Stimulated activated naive CD8-positive, alpha-beta T cell treated with anti-CD3 and anti-CD28 coated beads, Interleukin-15, Interleukin-2, amounts not matched to agents 100 ng/mL and 50 ng/mL, for 24 hours (primary cell): ENCODE measurements at regions not wholly inside any gene's neighbourhood (a gene's known extent, or its start where the extent isn't known, plus 50 kb on each side); places are given as distances from the start of the nearest gene placed in this dataset.

ENCODE experiments used
- H3K27ac Mint-ChIP-seq: one replicate; pipeline ENCODE4 v1.8.0; 2021; ENCODE audit warnings: mild to moderate bottlenecking, mixed read lengths
- H3K27me3 Mint-ChIP-seq: one replicate; pipeline ENCODE4 v1.8.0; 2021; ENCODE audit warnings: mixed read lengths
- H3K36me3 Mint-ChIP-seq: one replicate; pipeline ENCODE4 v1.8.0; 2021; ENCODE audit warnings: low read depth, mixed read lengths
- H3K4me1 Mint-ChIP-seq: one replicate; pipeline ENCODE4 v1.8.0; 2021; ENCODE audit warnings: low read depth, mixed read lengths
- H3K4me3 Mint-ChIP-seq: one replicate; pipeline ENCODE4 v1.8.0; 2021; ENCODE audit warnings: mild to moderate bottlenecking, mixed read lengths
- H3K9me3 Mint-ChIP-seq: one replicate; pipeline ENCODE4 v1.8.0; 2021; ENCODE audit warnings: mixed read lengths

DNA sequence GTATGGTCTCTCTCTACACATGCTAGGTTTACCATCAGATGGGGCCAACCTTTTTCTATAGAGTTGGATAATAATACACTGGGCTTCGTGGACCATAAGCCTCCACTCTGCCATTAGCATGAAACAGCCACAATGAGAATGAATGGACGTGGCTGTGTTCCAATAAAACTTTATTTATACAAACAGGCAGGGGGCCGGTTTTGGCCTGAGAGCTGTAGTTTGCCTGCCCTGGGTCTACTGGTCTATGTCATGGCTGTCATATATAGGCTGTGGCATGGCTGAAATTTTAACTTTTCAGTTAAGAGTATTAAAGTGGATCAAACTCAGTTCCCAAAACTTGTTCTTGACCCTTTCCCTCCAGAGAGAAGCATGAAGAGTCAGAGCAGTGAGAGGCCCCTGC, 120.3 kb upstream of the MYL2 start:
- Mint-ChIP-seq H3K27ac (no peak overlapping the region), H3K36me3 (no peaks in the 10 kb centered on the region), H3K4me3 (no peak overlapping the region), H3K4me1 (peaks cover 9% of the 10 kb centered on the region), H3K9me3 (no peaks in the 10 kb centered on the region), H3K27me3 (peaks cover 36% of the 10 kb centered on the region)

DNA sequence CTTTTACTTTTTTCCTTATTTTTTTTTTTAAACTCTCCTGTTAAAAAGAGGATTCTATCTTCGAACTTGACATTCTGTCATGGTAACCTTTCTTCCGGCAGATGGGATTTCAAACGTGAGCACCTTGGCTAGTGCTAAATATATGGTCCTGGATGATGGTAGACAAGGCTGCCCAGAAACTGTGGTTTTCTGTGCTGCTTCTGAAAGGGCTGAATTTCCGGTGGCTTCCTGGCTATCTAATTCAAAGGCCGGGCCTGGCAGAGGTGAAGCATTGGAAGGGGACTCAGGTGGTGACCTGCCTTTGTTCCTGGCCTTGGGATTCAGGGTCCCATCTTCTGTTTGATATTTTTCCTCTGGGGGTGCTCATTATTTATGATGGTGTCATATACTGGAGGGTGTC, 118.6 kb upstream of the MYL2 start:
- Mint-ChIP-seq H3K4me3 (no peak overlapping the region), H3K27ac (no peak overlapping the region), H3K4me1 (peaks cover 18% of the 10 kb centered on the region), H3K36me3 (no peaks in the 10 kb centered on the region), H3K9me3 (no peaks in the 10 kb centered on the region), H3K27me3 (peaks cover 45% of the 10 kb centered on the region)

DNA sequence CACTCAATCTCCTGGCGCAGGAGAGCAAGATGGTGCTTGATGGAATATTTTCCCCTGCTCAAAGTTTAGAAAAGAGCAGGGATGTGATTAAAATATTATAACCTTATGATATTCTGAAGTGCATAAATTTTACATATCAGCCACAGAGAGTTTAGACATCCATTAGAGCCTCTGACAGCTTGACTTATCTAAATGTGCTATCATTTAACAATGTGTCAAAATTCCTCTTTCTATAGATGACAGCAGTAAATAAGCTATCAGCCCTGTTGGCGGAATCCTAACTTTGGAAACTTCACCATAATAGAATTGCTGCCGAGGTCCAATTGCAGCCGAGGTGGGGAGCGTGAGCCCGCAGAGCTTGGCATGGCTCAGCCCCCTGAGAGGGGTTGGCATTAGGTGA, 117.7 kb upstream of the MYL2 start:
- no peaks in the 10 kb centered on the region for H3K36me3 Mint-ChIP-seq
- H3K27ac Mint-ChIP-seq: no peak overlapping the region
- H3K9me3 Mint-ChIP-seq: no peaks in the 10 kb centered on the region
- H3K4me3 Mint-ChIP-seq: no peak overlapping the region
- H3K4me1 Mint-ChIP-seq: peaks cover 21% of the 10 kb centered on the region
- H3K27me3 Mint-ChIP-seq: peaks cover 45% of the 10 kb centered on the region

DNA sequence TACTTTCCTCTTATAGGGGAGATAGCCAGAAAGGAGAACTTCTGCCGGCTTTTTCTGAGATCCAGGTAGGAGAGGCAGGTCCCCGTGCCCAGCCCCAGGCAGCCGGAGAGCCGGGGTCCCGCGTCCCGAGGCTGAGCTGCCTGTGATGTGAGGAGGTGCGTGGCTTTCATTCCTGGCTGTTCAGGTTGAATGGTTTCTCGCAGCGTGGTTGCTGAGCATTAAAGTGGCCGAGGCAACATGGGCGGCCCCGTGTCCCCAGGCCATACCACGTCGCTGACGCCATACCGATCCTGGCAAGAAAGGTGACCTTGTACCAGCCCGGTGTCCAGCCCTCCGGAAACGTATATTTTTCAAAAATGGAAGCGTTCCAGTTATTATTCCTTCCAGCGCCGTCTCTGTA, 116.7 kb upstream of the MYL2 start:
- H3K27ac Mint-ChIP-seq: no peak overlapping the region
- peaks cover 53% of the 10 kb centered on the region for H3K27me3 Mint-ChIP-seq
- H3K4me3 Mint-ChIP-seq: no peak overlapping the region
- H3K4me1 Mint-ChIP-seq: peaks cover 24% of the 10 kb centered on the region
- no peaks in the 10 kb centered on the region for H3K36me3 Mint-ChIP-seq
- no peaks in the 10 kb centered on the region for H3K9me3 Mint-ChIP-seq

DNA sequence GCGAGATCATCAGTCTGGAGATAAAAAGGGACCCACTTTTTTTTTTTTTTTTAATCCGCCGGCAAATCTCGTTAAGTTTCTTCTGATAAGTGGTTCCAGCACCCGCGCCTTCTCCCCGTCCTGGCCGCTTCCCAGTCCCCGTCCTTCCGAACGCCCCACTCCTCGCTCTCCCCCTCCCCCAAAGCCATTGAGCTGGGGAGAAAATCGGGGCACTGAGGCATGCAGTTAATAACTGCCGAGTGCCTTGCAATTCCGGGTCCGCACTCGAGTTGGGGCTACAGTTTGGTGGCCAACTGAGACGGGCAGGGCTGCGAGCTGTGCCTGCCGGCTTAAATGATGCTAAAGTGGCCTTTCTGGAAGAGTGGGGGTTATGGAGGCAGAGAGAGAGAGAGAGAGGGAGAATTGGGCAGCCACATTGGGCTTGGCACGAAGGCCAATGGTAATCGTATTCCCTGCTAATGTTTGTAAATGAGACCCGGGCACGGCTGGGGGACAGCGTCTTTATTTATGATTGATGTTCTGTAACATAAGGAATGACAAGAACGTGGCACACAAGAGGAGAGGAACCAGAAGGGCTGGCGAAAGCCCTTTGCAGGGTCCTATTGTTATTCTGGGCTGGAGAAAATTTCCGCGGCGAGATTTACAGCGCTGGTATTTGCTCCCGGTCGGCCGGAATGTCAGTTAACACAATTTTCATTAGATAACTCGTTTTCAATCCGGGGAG, 115.4 kb upstream of the MYL2 start:
- Mint-ChIP-seq H3K4me1 (peaks cover 24% of the 10 kb centered on the region), H3K9me3 (no peaks in the 10 kb centered on the region), H3K36me3 (no peaks in the 10 kb centered on the region), H3K27ac (no peak overlapping the region), H3K4me3 (peak overlapping the region; percentile 58), H3K27me3 (peaks cover 66% of the 10 kb centered on the region)

DNA sequence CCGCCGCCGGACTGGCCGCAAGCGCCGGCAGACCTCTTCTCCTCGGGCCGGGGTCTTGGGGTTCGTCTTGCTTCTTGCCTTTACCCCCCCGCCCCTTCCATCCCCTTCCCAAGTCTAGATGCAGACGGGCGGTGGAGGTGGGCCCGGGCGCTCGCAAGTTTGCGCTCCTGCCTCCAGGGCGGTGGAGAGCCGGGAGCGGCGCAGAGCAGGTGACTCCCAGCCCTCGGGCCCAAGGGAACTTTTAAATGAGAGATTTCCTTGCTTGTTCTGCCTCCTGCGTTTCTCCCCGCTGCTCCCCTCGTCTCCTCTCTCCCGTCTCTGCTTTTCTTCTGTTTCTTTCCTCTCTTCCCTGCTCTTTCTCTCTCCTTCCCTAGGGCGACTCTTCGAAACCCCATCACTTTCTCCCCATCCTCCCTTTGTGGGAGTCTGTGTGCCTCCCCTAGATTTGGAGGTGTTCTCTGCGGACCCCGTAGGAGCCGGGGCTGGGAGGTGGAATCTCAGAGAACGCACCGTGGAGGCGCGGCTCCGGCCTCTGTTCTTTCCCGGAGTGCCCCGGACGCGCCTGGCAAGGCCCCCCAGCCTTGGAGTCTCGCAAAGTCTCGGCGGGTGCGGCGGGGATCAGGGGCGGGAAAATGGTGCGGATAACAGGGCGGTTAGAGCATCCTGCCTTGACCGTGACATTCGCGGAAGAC, 114.7 kb upstream of the MYL2 start:
- H3K36me3 Mint-ChIP-seq: no peaks in the 10 kb centered on the region

DNA sequence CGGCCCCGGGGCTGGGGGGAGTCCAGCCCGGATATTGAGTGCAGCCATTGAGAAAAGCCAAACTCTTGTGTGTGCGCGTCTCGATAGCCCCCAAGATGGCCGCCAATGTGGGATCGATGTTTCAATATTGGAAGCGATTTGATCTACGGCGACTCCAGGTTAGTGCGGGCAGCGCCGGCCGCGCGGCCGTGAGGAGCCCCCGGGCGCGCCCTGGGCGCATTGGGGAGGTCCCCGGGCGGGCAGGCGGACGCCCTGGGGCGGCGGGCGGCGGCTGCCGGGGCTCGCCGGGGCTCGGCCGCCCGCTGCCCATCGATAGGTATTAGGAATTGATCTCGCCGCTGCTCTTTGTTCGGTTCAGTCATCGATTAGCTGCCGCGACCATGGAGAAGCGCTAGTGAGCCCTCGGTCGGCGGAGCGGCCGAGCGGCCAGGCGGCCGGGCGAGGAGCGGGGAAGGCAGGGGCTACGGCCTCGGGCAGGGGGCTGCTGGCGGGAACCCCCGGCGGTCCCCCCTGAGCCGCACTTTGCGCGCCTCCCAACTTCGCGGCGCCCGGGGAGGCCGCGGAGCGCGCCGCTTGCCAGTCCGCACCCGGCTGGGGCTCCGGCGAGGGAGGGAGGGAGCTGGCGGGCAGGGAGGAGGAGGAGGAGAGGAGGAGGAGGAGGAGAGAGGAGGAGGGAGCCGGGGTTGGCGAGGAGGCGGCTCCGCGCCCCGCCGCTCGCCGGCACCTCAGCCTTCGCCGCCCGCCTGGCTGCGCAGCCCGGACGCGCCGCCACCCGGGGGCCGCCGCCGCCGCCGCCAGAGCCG, 113.9 kb upstream of the MYL2 start, which contains the start of gene CUX2:
TSS of gene CUX2 (plus strand) at position 83 of the 803 bp plus-strand sequence.
- peaks cover 24% of the 10 kb centered on the region for H3K4me1 Mint-ChIP-seq
- H3K36me3 Mint-ChIP-seq: no peaks in the 10 kb centered on the region
- no peak within 1 kb of the TSS for H3K27ac Mint-ChIP-seq
- H3K4me3 Mint-ChIP-seq: peak within 1 kb of the TSS; percentile 58
- H3K9me3 Mint-ChIP-seq: no peaks in the 10 kb centered on the region
- peaks cover 68% of the 10 kb centered on the region for H3K27me3 Mint-ChIP-seq

More for the DNA sequence above, 114.7 kb upstream of the MYL2 start:
- no peak overlapping the region for H3K27ac Mint-ChIP-seq
- peaks cover 70% of the 10 kb centered on the region for H3K27me3 Mint-ChIP-seq
- H3K9me3 Mint-ChIP-seq: no peaks in the 10 kb centered on the region
- peak overlapping the region; percentile 58 for H3K4me3 Mint-ChIP-seq
- H3K4me1 Mint-ChIP-seq: peaks cover 24% of the 10 kb centered on the region

DNA sequence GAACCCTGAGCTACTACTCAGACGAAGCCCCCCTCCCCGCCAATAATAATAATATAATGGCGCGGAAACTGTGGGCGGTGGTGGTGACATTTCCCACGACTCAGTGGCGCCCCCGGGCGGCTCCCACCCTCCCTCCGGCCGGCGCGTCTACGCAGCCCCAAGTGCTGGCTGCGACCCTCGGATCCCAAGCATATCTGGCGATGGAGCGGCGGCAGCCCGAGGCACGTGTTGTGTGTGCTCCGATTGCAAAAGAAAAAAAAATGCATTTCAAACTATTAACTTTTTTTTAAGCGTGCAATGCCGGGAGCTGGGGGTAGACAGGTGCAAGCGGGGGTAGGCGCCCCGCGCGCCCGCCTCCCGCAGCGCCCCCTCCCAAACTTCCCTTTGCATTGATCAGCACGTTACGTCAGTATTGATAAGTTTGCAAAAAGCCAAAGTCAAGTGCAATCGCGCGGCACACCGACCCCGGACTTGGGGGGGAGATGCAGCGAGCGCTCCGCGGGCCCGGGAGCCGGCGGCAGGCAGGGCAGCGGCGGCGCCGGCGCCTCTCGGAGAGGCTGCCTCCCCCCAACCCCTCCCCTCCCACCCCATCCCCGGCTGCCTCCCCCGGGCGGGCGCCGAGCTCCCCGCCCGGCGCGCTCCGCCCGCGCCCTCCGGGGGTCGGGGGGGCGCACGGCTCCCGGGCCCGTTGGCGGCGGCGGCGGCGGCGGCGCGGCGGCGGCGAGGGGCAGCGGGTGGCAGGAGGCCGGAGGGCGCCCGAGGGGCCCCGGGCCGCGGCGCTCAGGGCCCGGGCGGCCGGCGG, 113.1 kb upstream of the MYL2 start:
- Mint-ChIP-seq H3K27me3 (peaks cover 60% of the 10 kb centered on the region), H3K36me3 (no peaks in the 10 kb centered on the region), H3K4me3 (peak overlapping the region; percentile 51), H3K9me3 (no peaks in the 10 kb centered on the region), H3K27ac (no peak overlapping the region), H3K4me1 (peaks cover 24% of the 10 kb centered on the region)

DNA sequence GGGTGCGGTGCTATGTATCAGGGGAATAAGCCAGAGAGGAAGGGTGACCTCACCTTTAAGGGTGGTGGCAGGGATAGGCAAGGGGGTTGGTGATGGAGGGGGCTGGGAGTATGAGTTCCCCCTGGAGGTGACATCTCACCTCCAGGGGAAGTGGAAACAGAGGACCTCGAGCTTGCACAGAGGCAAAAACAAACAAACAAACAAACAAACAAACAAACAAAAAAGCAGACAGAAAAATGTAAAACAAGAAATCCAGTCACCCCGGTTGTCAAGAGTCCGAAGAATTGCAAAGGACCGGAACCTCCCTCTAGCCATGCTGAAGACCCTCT, 112.2 kb upstream of the MYL2 start:
- H3K27ac Mint-ChIP-seq: no peak overlapping the region

DNA sequence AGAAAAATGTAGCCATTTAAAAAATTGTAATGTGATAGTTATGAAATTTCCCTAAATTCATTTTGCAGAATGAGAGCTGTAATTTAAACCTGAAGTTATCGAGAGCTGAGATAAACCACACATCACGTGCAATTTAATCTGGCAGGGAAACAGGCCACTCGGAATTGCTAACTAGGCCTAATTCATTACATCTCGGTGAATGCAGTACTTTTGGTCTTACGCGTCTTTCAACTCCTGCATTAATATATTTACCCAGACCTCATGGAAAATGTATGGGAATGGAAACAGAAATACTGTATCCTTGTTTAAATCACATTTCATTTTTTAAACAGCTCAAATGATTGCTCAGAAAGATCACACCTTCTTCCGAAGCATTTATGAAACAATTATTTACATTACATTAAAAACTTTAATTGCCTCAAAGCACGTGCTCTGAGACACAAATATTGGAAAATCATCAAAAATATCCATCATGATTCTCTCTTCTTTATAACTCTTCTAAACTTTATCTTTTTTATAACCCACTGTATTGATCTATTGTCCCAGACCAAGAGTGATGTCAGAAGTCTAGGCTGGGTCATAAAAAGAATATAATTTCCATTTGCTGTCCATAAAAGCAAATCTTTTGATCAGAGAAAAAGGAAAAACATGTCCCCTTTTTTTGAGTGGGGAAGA, 111.7 kb upstream of the MYL2 start:
- Mint-ChIP-seq H3K9me3 (no peaks in the 10 kb centered on the region), H3K4me1 (peaks cover 24% of the 10 kb centered on the region), H3K27me3 (peaks cover 49% of the 10 kb centered on the region), H3K4me3 (peak overlapping the region; percentile 33), H3K36me3 (no peaks in the 10 kb centered on the region), H3K27ac (no peak overlapping the region)

More for the DNA sequence above, 112.2 kb upstream of the MYL2 start:
- peak overlapping the region; percentile 33 for H3K4me3 Mint-ChIP-seq
- H3K36me3 Mint-ChIP-seq: no peaks in the 10 kb centered on the region
- peaks cover 53% of the 10 kb centered on the region for H3K27me3 Mint-ChIP-seq
- H3K9me3 Mint-ChIP-seq: no peaks in the 10 kb centered on the region
- peaks cover 24% of the 10 kb centered on the region for H3K4me1 Mint-ChIP-seq

DNA sequence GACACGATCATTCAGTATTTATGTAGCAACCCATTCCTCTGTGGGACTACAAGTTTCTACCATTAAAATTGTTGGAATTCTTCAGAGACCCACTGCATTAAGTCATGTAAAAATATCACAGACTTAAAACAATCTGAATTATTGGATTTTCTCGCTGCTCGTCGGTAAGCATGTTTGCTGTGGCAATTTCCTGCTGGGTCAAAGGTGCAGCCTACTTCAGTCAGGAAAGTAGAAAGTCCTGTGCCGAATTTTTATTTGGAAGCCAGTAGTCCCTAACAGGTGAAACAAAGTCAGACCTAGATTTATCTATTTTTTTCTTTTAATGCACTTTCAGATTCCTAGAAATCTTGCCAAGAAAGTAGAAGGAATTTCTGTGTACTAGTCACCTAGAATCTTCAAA, 110.4 kb upstream of the MYL2 start:
- Mint-ChIP-seq H3K9me3 (no peaks in the 10 kb centered on the region), H3K36me3 (no peaks in the 10 kb centered on the region), H3K27ac (no peak overlapping the region), H3K4me1 (peaks cover 17% of the 10 kb centered on the region), H3K4me3 (no peak overlapping the region), H3K27me3 (peaks cover 48% of the 10 kb centered on the region)

DNA sequence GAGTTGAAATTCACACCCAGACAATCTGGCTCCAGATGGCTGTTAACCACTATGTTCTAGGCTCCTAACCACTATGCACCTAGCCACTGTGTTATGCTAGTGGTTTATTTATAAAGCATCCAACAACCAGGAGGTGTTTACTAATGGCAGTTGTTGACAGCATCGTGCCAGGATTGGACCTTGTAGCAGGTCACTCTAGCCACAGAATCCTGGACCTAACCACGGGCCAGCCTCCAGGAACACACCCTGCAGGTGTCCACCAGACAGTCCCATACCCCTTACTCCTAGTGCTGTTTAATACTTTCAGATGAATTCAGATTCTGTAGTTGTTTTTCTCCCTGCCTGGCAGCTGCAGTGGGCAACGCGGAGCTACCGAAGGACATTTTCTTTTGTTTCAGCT, 109.4 kb upstream of the MYL2 start:
- Mint-ChIP-seq H3K27me3 (peaks cover 42% of the 10 kb centered on the region), H3K27ac (no peak overlapping the region), H3K4me1 (peaks cover 7% of the 10 kb centered on the region), H3K36me3 (no peaks in the 10 kb centered on the region), H3K9me3 (no peaks in the 10 kb centered on the region), H3K4me3 (no peak overlapping the region)

DNA sequence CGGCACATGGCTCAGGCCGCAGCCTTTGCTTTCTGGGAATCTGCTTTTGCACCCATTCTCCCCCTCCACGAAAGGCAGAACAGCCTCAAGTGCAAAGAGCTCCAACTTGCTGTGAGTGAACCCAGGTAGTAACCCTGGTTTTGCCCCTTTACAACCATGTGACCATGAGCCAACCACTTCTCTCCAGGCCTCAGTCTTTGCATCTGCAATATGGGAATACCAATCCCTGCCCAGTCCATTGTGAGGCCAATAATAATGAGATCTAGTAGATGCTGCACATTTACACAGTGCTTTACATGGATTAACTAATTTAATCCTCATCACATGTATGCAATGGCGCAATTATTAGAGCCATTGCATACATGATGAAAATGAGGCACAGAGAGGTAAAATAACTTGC, 108.9 kb upstream of the MYL2 start:
- Mint-ChIP-seq H3K4me1 (peaks cover 7% of the 10 kb centered on the region), H3K36me3 (no peaks in the 10 kb centered on the region), H3K9me3 (no peaks in the 10 kb centered on the region), H3K4me3 (no peak overlapping the region), H3K27me3 (peaks cover 46% of the 10 kb centered on the region), H3K27ac (no peak overlapping the region)

DNA sequence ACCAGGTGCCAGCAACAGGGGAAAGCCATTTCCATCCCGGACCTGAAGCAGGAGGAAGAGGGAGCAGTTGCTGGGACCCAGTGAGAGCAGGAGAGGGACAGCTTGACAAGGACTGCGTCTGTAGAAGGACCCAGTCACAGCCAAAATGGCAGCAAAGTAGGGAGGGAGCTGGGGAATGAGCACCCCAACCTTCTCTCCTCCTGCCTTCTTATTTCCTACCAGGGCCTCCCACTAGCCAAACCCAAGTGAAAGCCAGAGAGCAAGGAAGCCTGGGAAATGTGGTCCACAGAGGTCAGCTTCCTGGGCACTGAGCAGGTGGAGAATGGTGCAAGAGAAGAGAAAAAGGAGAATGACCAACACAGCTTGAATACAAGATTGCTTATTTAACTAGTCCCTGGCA, 108.5 kb upstream of the MYL2 start:
- peaks cover 47% of the 10 kb centered on the region for H3K27me3 Mint-ChIP-seq

More for the DNA sequence above, 108.5 kb upstream of the MYL2 start:
- no peak overlapping the region for H3K4me3 Mint-ChIP-seq
- H3K9me3 Mint-ChIP-seq: no peaks in the 10 kb centered on the region
- H3K27ac Mint-ChIP-seq: no peak overlapping the region
- H3K4me1 Mint-ChIP-seq: peaks cover 7% of the 10 kb centered on the region
- H3K36me3 Mint-ChIP-seq: no peaks in the 10 kb centered on the region
